IPS-NIHi7 (cell line): ENCODE measurements at regions not wholly inside any gene's neighbourhood (a gene's known extent, or its start where the extent isn't known, plus 50 kb on each side); places are given as distances from the start of the nearest gene placed in this dataset.

ENCODE experiments used
- DNase-seq: peaks from one replicate; pipeline ENCODE4 v3.0.0; 2012; ENCODE audit warnings: mixed read lengths; ENCODE audit errors: extremely low spot score

- DNase-seq, result no peak
These were observed 183.2 kb downstream of the MRPL39 start for GRCh38 chr21:25424048-25424447.

- DNase-seq, result no peak
These were observed 184.4 kb downstream of the MRPL39 start for GRCh38 chr21:25422610-25423608.

- DNase-seq, result peak; percentile 45
These were observed 185.8 kb downstream of the MRPL39 start for GRCh38 chr21:25421321-25422028.

- no peak for DNase-seq
These were observed 186.4 kb downstream of the MRPL39 start for GRCh38 chr21:25420831-25421230.

- DNase-seq, result no peak
These were observed 190.6 kb downstream of the MRPL39 start for GRCh38 chr21:25416669-25417068.

- no peak for DNase-seq
These were observed 195.2 kb downstream of the MRPL39 start for GRCh38 chr21:25412100-25412499.

GRCh38 chr21:25409978-25410377 is 197.3 kb downstream of the MRPL39 start:
- no peak for DNase-seq

GRCh38 chr21:25408666-25409065 is 198.6 kb downstream of the MRPL39 start:
- DNase-seq, result no peak

GRCh38 chr21:25406887-25407579 is 200.2 kb downstream of the MRPL39 start:
- no peak for DNase-seq

- DNase-seq, result no peak
These were observed 201.3 kb downstream of the MRPL39 start for GRCh38 chr21:25405984-25406383.

GRCh38 chr21:25402134-25402961 is 204.9 kb downstream of the MRPL39 start:
- no peak for DNase-seq

- DNase-seq, result no peak
These were observed 206.9 kb downstream of the MRPL39 start for GRCh38 chr21:25400427-25400826.

GRCh38 chr21:25398630-25399029 is 208.7 kb downstream of the MRPL39 start:
- DNase-seq, result no peak

GRCh38 chr21:25396135-25396711 is 211.1 kb downstream of the MRPL39 start:
- DNase-seq, result no peak

GRCh38 chr21:25391777-25392176 is 215.5 kb downstream of the MRPL39 start:
- DNase-seq, result no peak

- DNase-seq, result no peak
These were observed 216.6 kb downstream of the MRPL39 start for GRCh38 chr21:25390701-25391100.

GRCh38 chr21:25387665-25388064 is 219.6 kb downstream of the MRPL39 start:
- DNase-seq, result no peak

- DNase-seq, result peak; percentile 71
These were observed 221.3 kb downstream of the MRPL39 start for GRCh38 chr21:25385911-25386474.

- no peak for DNase-seq
These were observed 221.9 kb downstream of the MRPL39 start for GRCh38 chr21:25385341-25385740.

- DNase-seq, result no peak
These were observed 222.5 kb downstream of the MRPL39 start for GRCh38 chr21:25384782-25385181.

- DNase-seq, result no peak
These were observed 223.7 kb downstream of the MRPL39 start for GRCh38 chr21:25383545-25383944.
